Naive thymus-derived CD4-positive, alpha-beta T cell (primary cell): ENCODE measurements at regions not wholly inside any gene's neighbourhood (a gene's known extent, or its start where the extent isn't known, plus 50 kb on each side); places are given as distances from the start of the nearest gene placed in this dataset.
"Not testable (repeated sequence)": the region's sequence is repeated elsewhere in the genome, so short reads cannot be mapped to it uniquely, and the experiment has no call there.

Experiments used
- ATAC-seq: fragments of 150-1000 bp; cut with Tn5 transposase; 2 replicates; pipeline ENCODE4 v1.10.0; 2021; ENCODE audit warnings: mild to moderate bottlenecking, moderate library complexity
- CTCF ChIA-PET: fragments of 350-600 bp; sonication (Branson Sonifier 250); formaldehyde crosslinking; loops from one replicate; lab custom pipeline; 2021; ENCODE audit warnings: antibody characterized with exemption; lab: Charles Lee
- POLR2A ChIA-PET: fragments of 350-600 bp; sonication (Branson Sonifier 250); formaldehyde crosslinking; loops from one replicate; lab custom pipeline; 2021; ENCODE audit warnings: antibody characterized with exemption, inconsistent platforms; lab: Charles Lee
- DNase-seq, 9 donors: peaks; one replicate each; pipeline versions ENCODE4 v3.0.0 to v3.0.0-alpha.2; 2020 to 2022; ENCODE audit warnings: mixed read lengths in 1 of 9
- H3K27ac ChIP-seq: one replicate; pipeline ENCODE4 v1.7.0; 2013; ENCODE audit warnings: mild to moderate bottlenecking, low read depth, low read length, moderate library complexity
- H3K27me3 ChIP-seq, 2 donors: one replicate each; pipeline ENCODE4 v1.7.0; 2013; ENCODE audit warnings: low read length in 2 of 2, mild to moderate bottlenecking in 2 of 2, moderate library complexity in 2 of 2; ENCODE audit not compliant: control insufficient read depth in 2 of 2, insufficient read depth in 2 of 2
- H3K36me3 ChIP-seq, 3 experiments: 1 replicate in 2 of 3; 2 replicates in 1 of 3; pipeline ENCODE4 v1.7.0; 2013; ENCODE audit warnings: low read length in 3 of 3, mild to moderate bottlenecking in 3 of 3, moderate library complexity in 1 of 3; ENCODE audit not compliant: insufficient read depth in 3 of 3, control insufficient read depth in 2 of 3
- H3K4me1 ChIP-seq, 2 donors: one replicate each; pipeline ENCODE4 v1.7.0; 2013; ENCODE audit warnings: low read length in 2 of 2, mild to moderate bottlenecking in 2 of 2, moderate library complexity in 1 of 2; ENCODE audit not compliant: control insufficient read depth in 2 of 2, insufficient read depth in 2 of 2
- H3K4me3 ChIP-seq: 2 replicates; pipeline ENCODE4 v1.7.0; 2013; ENCODE audit warnings: mild to moderate bottlenecking, low read length
- H3K9me3 ChIP-seq, 3 experiments: 1 replicate in 2 of 3; 2 replicates in 1 of 3; pipeline ENCODE4 v1.7.0; 2013; ENCODE audit warnings: low read length in 3 of 3; ENCODE audit not compliant: control insufficient read depth in 2 of 3
- H3K27ac Mint-ChIP-seq, 9 donors: one replicate each; pipeline ENCODE4 v1.8.0; 2020 to 2022; ENCODE audit warnings: mixed read lengths in 9 of 9, mild to moderate bottlenecking in 8 of 9, moderate library complexity in 5 of 9, inconsistent platforms in 2 of 9
- H3K27me3 Mint-ChIP-seq, 5 donors: one replicate each; pipeline ENCODE4 v1.8.0; 2021 to 2022; ENCODE audit warnings: mixed read lengths in 5 of 5, mild to moderate bottlenecking in 1 of 5
- H3K36me3 Mint-ChIP-seq, 5 donors: one replicate each; pipeline ENCODE4 v1.8.0; 2020 to 2022; ENCODE audit warnings: mixed read lengths in 5 of 5, mild to moderate bottlenecking in 3 of 5, inconsistent platforms in 1 of 5
- H3K4me1 Mint-ChIP-seq, 7 donors: one replicate each; pipeline ENCODE4 v1.8.0; 2020 to 2022; ENCODE audit warnings: mixed read lengths in 7 of 7, mild to moderate bottlenecking in 3 of 7, inconsistent platforms in 1 of 7
- H3K4me3 Mint-ChIP-seq, 10 donors: one replicate each; pipeline ENCODE4 v1.8.0; 2020 to 2022; ENCODE audit warnings: mild to moderate bottlenecking in 10 of 10, mixed read lengths in 10 of 10, moderate library complexity in 6 of 10, inconsistent platforms in 2 of 10
- H3K9me3 Mint-ChIP-seq, 11 donors: one replicate each; pipeline ENCODE4 v1.8.0; 2020 to 2022; ENCODE audit warnings: mixed read lengths in 11 of 11, mild to moderate bottlenecking in 4 of 11, inconsistent platforms in 1 of 11, moderate library complexity in 1 of 11
- intact Hi-C, 2 donors: fragments of 100-400 bp; cut with micrococcal nuclease; formaldehyde crosslinking; loops; one replicate each; pipeline ENCODE4 v1.15.1; 2023

DNA sequence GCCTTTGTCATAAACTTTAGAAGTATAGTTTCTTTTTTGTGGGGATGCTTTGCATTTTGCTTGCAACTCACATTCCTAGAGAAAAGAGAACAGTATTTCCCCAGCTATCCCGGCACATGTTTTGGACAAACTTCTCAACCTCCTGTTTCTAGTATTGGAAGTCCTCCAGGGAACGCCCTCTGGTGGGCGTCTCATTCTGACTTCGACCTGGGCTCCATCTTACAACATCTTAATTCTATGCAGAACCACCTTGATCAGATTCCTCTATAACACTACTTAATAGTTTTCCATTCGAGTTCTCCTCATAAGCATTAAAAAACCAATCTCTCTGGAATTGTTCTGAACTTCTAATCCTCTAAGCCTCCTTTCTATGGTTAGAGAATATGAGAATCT lies 139.5 kb upstream of the FZD8 start:
- no peaks in the 10 kb centered on the region for H3K4me1 ChIP-seq
- peaks cover 0 to 5% (median 0%) of the 10 kb centered on the region in 5 donors for H3K36me3 Mint-ChIP-seq
- ATAC-seq (no peak), DNase-seq (no peak)
- CTCF ChIA-PET = interaction anchor here (1.3 kb wide), 1 partner anchor 143 kb away, joined by 3 read pairs; no protein-coding TSS in a partner anchor
- POLR2A ChIA-PET = no interaction called here
- peaks cover under 1 to 7% (median 2%) of the 10 kb centered on the region in 11 donors for H3K9me3 Mint-ChIP-seq
- H3K27ac Mint-ChIP-seq = no peak overlapping the region
- H3K27me3 ChIP-seq = no peaks in the 10 kb centered on the region
- intact Hi-C loops = loop anchor here (1.0 kb wide), 1 partner anchor 146 kb away; no protein-coding TSS in a partner anchor
- no peaks in the 10 kb centered on the region for H3K36me3 ChIP-seq
- H3K27ac ChIP-seq = no peak overlapping the region
- no peaks in the 10 kb centered on the region for H3K9me3 ChIP-seq
- no peak overlapping the region for H3K4me3 Mint-ChIP-seq
- peaks cover 0 to 11% (median 5%) of the 10 kb centered on the region in 5 donors for H3K27me3 Mint-ChIP-seq
- no peaks in the 10 kb centered on the region for H3K4me1 Mint-ChIP-seq
- H3K4me3 ChIP-seq = no peak overlapping the region

DNA sequence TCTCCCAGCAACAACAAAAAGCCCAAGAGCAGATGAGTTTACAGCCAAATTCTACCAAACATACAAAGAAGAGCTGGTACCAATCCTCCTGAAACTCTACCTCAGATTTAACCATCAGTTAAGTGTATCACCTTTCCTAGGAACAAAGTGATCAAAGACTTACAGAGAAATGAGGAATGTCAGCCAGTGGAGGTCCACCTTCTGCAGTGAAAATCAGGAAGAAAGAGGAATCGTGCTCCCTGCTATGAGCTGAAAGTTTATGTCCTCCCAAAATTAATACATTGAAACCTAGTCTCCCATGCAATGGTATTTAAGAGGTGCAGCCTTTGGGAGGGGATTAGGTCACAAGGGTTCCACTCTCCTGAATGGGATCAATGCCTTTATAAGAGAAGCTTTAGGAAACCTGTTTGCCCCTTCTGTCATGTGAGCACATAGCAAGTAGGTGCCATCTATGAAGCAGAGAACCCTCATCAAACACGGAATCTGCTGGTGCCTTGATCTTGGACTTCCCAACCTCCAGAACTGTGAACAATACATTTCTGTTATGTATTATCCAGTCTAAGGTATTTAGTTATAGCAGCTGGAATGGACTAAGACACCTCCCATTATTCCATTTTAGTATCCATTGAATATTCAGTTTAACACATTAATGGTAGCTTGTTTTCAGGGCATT lies 139.0 kb upstream of the FZD8 start:
- ChIA-PET POLR2A (no interaction called here), CTCF (interaction anchor here (1.3 kb wide), 1 partner anchor 143 kb away, joined by 3 read pairs; no protein-coding TSS in a partner anchor)
- H3K27me3 Mint-ChIP-seq = peaks cover 0 to 11% (median 5%) of the 10 kb centered on the region in 5 donors
- Histone ChIP-seq H3K27ac (no peak overlapping the region), H3K27me3 (no peaks in the 10 kb centered on the region), H3K36me3 (no peaks in the 10 kb centered on the region), H3K4me3 (no peak overlapping the region), H3K4me1 (no peaks in the 10 kb centered on the region), H3K9me3 (no peaks in the 10 kb centered on the region)
- intact Hi-C loops = loop anchor here (1.0 kb wide), 1 partner anchor 146 kb away; no protein-coding TSS in a partner anchor
- no peak for ATAC-seq
- H3K27ac Mint-ChIP-seq = no peak overlapping the region
- peaks cover 0 to 5% (median 0%) of the 10 kb centered on the region in 11 donors for H3K9me3 Mint-ChIP-seq
- DNase-seq = no peak
- no peaks in the 10 kb centered on the region for H3K4me1 Mint-ChIP-seq
- H3K36me3 Mint-ChIP-seq = peaks cover 0 to 4% (median 0%) of the 10 kb centered on the region in 5 donors
- H3K4me3 Mint-ChIP-seq = no peak overlapping the region

DNA sequence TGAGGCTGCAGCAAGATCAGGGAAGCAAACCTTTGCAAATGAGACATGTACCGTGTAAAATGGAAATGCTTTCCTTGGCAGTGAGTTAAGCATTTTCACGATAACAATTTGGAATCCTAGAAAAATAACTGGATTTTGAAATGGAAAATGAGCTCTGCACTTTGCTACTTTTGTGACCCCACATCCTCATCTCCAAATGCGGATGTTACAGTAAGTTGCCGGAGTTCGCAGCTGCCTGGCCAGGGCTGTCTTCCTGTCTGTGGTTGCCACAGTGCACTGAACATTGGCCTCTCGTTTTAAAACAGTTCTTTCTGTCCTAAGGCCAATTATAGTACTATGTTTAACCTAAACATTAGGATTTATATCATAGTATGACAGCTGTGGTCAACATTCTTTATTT lies 136.2 kb upstream of the FZD8 start:
- no peak for ATAC-seq
- Histone ChIP-seq H3K9me3 (no peaks in the 10 kb centered on the region), H3K36me3 (no peaks in the 10 kb centered on the region), H3K27me3 (no peaks in the 10 kb centered on the region), H3K4me3 (no peak overlapping the region), H3K4me1 (no peaks in the 10 kb centered on the region), H3K27ac (no peak overlapping the region)
- peaks cover 0 to 7% (median 0%) of the 10 kb centered on the region in 11 donors for H3K9me3 Mint-ChIP-seq
- no peak for DNase-seq
- intact Hi-C loops = no loop called here
- H3K27ac Mint-ChIP-seq = no peak overlapping the region
- no peaks in the 10 kb centered on the region for H3K36me3 Mint-ChIP-seq
- no peaks in the 10 kb centered on the region for H3K4me1 Mint-ChIP-seq
- no peak overlapping the region for H3K4me3 Mint-ChIP-seq
- CTCF ChIA-PET = no interaction called here
- POLR2A ChIA-PET = no interaction called here
- peaks cover 0 to 18% (median 10%) of the 10 kb centered on the region in 5 donors for H3K27me3 Mint-ChIP-seq

DNA sequence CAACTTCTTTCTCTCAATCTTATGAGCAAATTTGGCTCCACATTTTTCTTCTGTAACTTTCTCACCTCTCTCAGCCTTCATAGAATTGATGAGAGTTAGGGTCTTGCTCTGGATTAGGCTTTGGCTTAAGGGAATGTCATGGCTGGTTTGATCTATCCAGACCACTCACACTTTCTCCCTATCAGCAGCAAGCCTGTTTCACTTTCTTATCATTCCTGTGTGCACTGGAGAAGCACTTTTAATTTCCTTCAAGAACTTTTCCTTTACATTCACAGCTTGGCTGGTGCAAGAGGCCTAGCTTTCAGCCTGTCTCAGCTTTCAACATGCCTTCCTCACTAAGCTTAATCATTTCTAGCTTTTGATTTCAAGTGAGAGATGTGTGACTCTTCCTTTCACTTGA lies 134.5 kb upstream of the FZD8 start:
- H3K27ac ChIP-seq, H3K9me3 Mint-ChIP-seq, ATAC-seq, H3K27me3 ChIP-seq, POLR2A ChIA-PET, CTCF ChIA-PET, DNase-seq, H3K36me3 Mint-ChIP-seq, H3K4me1 Mint-ChIP-seq, H3K4me3 ChIP-seq, H3K4me1 ChIP-seq, H3K36me3 ChIP-seq, H3K4me3 Mint-ChIP-seq, H3K27ac Mint-ChIP-seq, intact Hi-C loops, H3K9me3 ChIP-seq: not testable (repeated sequence)
- H3K27me3 Mint-ChIP-seq = peaks cover 0 to 23% (median 10%) of the 10 kb centered on the region in 5 donors

DNA sequence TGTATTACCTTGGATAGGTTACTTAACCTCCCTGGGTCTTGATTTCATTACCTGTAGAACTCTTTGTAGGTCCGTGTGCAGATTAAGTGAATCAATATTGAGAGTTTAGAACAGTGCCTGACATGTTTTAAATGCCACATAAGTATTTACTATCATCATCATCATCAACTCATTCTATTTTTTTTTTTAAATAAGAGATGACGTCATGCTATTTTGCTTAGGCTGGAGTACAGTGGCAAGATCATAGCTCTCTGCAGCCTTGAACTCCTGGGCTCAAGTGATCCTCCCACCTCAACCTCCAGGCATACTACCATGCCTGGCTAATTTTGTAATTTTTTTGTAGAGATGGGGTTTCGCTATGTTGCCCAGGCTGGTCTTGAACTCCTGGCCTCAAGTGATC lies 132.0 kb upstream of the FZD8 start:
- no peaks in the 10 kb centered on the region for H3K9me3 ChIP-seq
- peaks cover 0 to 23% (median 10%) of the 10 kb centered on the region in 5 donors for H3K27me3 Mint-ChIP-seq
- H3K4me1 ChIP-seq = no peaks in the 10 kb centered on the region
- intact Hi-C loops = no loop called here
- no peaks in the 10 kb centered on the region for H3K27me3 ChIP-seq
- H3K36me3 Mint-ChIP-seq = no peaks in the 10 kb centered on the region
- ATAC-seq (no peak), DNase-seq (no peak)
- H3K4me3 ChIP-seq = no peak overlapping the region
- CTCF ChIA-PET = no interaction called here
- POLR2A ChIA-PET = no interaction called here
- H3K9me3 Mint-ChIP-seq = peaks cover 0 to 8% (median 0%) of the 10 kb centered on the region in 11 donors
- H3K36me3 ChIP-seq = no peaks in the 10 kb centered on the region
- H3K27ac ChIP-seq = no peak overlapping the region
- H3K27ac Mint-ChIP-seq = no peak overlapping the region
- H3K4me3 Mint-ChIP-seq = no peak overlapping the region
- no peaks in the 10 kb centered on the region for H3K4me1 Mint-ChIP-seq

DNA sequence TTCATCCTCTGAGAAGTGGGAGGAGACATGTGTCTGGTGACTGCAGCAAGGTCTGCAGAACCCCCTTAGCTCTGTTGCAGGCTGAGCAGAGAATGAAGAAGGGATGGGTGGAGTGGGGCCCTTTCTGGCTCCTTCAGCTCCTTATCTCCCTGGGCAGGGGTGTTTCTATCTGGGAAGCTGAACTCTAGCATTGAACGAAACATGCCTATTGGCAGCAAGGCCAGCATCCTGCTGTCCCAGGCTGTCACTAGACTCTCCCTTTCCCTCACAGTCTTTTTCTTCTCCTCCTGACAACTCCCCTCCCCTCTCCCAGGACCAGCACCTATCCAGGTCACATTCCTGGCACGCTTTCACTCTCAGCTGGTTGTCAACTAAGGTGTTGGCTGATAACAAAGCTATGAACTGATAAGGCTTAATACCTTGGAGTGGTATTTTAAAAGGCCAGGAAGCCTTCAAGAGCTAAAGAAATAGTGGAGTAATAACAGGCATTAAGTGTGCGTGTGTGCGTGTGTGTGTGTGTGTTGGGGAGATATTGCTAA lies 128.8 kb upstream of the FZD8 start:
- POLR2A ChIA-PET = no interaction called here
- no peak for ATAC-seq
- no peaks in the 10 kb centered on the region for H3K27me3 ChIP-seq
- Mint-ChIP-seq H3K27ac (no peak overlapping the region), H3K36me3 (no peaks in the 10 kb centered on the region), H3K4me1 (no peaks in the 10 kb centered on the region), H3K4me3 (no peak overlapping the region), H3K9me3 (peaks cover 0 to 8% (median 0%) of the 10 kb centered on the region in 11 donors), H3K27me3 (peaks cover 0 to 23% (median 6%) of the 10 kb centered on the region in 5 donors)
- CTCF ChIA-PET = no interaction called here
- H3K36me3 ChIP-seq = no peaks in the 10 kb centered on the region
- H3K27ac ChIP-seq = no peak overlapping the region
- no peak for DNase-seq
- intact Hi-C loops = no loop called here
- no peaks in the 10 kb centered on the region for H3K9me3 ChIP-seq
- H3K4me3 ChIP-seq = no peak overlapping the region
- no peaks in the 10 kb centered on the region for H3K4me1 ChIP-seq

DNA sequence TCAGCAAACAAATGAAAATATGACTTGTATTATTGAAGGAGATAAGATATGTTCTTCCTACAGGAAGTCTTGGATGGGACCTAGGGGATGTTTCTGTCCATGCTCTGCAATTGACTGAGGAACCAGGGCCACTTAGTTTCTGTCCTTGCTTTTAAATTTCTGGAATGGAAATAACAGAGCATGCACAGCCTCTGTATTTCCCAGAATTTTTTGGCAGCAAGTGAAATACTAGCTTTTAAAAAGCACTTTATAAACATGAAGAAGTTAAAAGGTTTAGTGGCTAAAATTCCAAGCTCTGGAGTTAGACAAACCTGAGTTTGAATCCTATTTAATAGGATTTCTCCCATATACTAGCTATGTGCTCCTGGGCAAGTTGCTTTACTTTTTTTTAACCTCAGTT lies 127.7 kb upstream of the FZD8 start:
- ATAC-seq = no peak
- POLR2A ChIA-PET = no interaction called here
- intact Hi-C loops = no loop called here
- Mint-ChIP-seq H3K4me1 (no peaks in the 10 kb centered on the region), H3K27ac (no peak overlapping the region), H3K27me3 (peaks cover 2 to 23% (median 6%) of the 10 kb centered on the region in 5 donors), H3K9me3 (peaks cover 0 to 8% (median 0%) of the 10 kb centered on the region in 11 donors), H3K4me3 (no peak overlapping the region), H3K36me3 (no peaks in the 10 kb centered on the region)
- Histone ChIP-seq H3K4me3 (no peak overlapping the region), H3K9me3 (no peaks in the 10 kb centered on the region), H3K27ac (no peak overlapping the region), H3K36me3 (no peaks in the 10 kb centered on the region), H3K27me3 (no peaks in the 10 kb centered on the region), H3K4me1 (no peaks in the 10 kb centered on the region)
- no peak for DNase-seq
- CTCF ChIA-PET = no interaction called here
